Occipital lobe (tissue), 1 donor: ENCODE measurements at regions not wholly inside any gene's neighbourhood (a gene's known extent, or its start where the extent isn't known, plus 50 kb on each side); places are given as distances from the start of the nearest gene placed in this dataset.

Experiments used
- DNase-seq: peaks from one replicate; lab custom pipeline; 2025; lab: John Stamatoyannopoulos, UW

DNA sequence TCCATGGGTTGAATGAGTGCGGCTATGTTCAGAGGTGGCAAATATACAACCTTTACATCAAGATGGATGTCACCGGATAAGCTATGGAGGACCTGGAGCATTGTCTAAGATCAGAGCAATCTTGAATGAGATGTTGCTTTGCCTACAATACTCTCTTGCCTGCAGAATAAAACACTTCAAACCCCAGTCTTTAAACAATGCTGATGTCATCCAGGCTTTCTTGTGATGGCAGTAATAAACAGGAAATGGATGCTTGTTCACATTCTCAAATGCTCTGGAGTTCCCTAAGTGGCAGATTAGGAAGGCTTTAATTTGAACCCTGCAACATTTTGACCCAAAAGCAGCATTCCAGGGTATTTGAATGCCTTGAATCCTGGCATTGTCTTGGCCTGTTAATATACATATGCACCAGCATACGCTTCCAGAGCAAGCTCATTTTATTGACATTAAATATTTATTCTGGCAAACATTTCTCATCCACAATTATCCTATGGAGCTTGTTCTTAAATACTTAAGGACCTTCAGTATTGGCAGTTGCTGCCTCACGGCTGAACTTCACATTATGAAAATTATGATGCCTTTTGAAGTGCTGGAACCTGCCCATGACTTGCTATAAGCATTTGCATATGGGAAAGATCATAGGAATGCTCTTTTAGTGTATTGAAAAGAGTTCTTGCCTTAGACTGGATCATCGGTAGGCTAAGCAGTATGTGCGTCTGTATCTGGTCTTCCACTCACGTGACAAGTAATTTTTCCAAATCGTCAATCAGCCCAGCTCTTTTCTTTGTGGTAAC is 422.7 kb downstream of the SIPA1L2 start:
- DNase-seq, result no peak

DNA sequence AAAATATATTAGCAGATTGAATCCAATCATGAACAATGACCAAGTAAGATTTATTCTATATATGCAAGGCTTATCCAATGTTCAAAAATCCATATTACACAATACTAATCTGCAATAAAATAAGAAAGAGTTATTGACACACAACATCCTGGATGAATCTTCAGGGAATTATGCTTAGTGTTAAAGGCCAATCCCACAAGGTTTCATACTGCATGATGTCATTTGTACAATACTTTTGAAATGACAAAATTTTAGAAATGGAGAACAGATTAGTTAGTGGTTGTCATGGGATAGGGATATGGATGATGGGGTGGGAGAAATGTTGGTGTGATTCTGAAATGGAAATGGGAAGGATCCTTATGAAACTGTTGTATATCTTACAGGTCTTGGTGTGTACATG is 425.7 kb downstream of the SIPA1L2 start:
- no peak for DNase-seq

DNA sequence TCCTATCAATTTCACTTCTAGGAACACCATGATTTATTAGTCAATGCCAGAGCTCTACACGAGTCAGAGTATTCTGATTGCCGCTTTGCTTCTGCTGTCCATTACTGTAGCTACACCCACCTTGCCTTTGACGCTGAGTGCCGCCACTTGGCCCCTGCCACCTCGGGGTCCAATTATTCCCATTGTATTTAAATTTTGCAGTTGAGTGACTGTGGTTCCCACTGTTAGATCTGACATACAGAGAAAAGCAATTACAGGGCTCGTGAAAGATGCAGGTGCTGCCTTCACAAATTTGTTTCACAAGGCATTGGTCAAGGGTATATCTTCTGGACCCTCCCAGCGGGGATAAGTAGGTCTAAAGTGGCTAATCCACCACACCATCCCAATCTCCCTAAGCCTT is 428.9 kb downstream of the SIPA1L2 start:
- DNase-seq, result no peak

DNA sequence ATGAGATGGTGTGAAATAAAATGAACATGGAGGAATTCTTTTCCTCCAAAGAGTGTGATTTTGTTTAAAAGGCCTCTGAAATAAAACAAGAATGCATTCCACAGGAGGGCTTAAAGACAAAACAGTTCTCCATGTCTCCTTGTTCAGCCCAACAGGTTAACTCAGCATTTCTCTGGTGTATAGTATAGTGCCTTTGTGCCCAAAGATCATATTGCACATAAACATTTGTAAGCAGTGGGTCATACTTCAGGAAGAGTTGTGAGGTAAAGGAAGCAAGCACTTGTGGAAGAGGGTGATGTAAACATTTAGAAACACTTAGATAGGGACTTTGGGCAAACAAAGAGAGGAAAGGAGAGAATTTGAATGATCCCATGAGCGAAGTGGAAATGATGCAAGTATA is 433.9 kb downstream of the SIPA1L2 start:
- no peak for DNase-seq

DNA sequence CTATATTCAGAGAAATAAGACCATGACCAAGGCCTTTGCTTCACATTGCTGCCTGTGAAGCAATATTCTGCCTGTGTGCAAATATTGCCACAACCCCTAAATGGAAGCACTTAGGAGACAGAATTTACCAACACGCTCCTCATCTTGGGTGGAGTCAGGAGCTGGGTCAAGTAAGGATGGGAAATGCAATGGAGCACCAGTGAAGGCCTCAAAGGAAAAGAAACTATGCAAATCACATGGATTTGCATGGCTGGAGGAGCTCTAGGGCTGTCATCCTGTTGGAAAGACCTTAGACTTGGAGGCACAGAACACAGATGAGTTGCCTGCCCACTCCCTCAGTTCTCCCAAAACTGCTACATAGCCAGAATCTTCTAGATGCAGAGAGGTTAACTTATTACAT is 435.5 kb downstream of the SIPA1L2 start:
- DNase-seq, result no peak

DNA sequence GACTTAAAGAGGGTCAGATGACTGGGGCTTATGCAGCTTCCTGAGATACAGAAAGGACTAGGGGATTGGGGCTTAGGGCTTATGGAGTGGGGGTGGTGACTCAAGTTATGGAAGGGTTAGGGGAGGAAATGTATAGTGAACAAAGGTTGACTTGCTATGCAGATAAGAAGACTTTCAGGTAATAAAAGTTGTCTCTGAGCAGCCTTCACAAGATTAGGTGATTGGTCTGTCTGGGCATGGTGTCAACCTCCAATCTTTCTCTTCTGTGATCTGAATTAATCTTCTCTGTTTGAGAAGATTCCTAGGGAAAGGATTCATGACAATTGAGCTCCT is 436.5 kb downstream of the SIPA1L2 start:
- DNase-seq, result no peak

DNA sequence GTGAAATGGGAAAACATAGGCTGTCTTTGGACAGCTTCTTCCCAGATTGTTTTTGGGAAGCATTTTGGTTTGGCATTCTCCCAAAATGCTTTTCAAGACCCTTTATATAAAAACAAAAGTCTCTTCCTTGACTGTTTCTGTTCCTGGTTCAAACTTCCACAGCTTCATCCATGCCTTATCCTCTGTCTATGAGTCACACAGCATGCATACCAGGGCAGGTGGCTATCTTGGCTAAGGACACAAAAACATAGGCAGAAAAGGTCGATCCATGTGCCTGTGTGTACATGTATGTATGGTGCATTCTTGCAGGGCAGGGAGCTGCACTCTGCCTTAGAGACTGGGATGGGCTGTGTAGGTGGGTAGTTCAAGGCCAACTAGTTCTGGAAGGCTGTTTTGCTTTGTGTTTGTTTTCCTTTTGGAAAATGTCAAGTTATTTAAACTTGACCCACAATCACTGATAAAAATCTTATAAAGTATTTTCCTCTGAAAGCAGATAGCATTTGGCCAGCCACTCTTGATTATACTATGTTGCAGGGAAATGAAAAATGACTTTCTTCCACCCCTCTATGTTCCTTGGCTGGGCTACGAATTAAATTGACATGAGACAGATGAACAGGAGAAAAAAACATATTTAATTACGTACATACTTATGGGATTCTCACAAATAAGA is 437.0 kb downstream of the SIPA1L2 start:
- DNase-seq, result no peak

DNA sequence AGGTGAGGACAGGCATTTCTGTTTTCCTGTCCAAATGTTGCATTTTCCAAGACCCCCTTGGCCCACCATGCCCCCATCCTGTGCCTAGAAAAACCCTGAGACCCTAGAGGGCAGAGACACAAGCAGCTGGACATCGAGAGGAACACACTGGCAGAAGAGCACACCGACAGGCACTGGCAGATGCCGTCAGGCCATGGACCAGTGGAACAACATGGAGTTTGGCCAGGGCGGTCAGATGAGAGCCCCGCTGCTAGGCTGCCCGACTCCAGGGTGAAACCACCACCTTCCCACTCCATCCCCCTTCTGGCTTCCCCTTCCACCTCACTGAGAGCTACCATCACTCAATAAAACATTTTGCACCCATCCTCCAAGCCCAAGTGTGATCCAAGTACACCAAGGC is 438.4 kb downstream of the SIPA1L2 start:
- DNase-seq, result no peak

DNA sequence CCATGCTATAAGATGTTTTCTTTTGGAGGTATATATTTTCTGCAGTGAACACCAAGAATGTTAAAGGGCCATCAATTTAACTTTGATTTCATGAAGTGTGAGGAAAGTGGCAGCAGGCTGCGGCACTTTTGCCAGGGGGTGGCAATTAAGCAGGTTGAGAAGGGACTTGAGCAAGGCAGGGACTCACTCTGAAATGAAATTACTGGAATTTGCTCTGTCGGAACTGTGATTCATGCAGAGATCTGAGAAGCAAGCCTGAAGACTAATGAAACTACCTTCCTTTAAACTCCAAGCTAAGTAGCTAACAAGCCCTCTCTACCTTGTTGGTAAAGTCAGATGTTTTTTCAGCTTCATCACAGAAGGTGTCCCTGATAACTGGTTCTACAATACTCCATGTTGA is 441.6 kb downstream of the SIPA1L2 start:
- DNase-seq, result no peak

DNA sequence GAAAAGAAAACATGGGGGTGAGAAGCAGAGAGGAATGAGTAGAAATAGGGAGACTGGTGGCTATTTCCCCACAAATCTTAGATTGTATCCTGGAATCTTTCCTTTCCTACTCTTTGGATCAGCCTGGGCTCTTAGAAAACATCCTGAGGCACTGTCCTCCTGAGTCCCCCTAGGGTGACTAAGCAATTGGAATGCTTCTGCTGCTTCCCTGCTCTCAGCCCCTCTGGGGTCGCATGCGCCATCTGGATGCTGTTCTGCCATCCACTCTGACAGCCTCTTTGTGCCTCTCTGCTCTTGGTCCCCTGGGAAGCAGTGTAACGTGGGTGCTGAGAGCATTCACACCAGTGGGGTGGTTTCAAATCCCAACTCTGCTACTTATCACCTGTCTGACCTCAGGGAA is 443.0 kb downstream of the SIPA1L2 start:
- DNase-seq, result no peak

DNA sequence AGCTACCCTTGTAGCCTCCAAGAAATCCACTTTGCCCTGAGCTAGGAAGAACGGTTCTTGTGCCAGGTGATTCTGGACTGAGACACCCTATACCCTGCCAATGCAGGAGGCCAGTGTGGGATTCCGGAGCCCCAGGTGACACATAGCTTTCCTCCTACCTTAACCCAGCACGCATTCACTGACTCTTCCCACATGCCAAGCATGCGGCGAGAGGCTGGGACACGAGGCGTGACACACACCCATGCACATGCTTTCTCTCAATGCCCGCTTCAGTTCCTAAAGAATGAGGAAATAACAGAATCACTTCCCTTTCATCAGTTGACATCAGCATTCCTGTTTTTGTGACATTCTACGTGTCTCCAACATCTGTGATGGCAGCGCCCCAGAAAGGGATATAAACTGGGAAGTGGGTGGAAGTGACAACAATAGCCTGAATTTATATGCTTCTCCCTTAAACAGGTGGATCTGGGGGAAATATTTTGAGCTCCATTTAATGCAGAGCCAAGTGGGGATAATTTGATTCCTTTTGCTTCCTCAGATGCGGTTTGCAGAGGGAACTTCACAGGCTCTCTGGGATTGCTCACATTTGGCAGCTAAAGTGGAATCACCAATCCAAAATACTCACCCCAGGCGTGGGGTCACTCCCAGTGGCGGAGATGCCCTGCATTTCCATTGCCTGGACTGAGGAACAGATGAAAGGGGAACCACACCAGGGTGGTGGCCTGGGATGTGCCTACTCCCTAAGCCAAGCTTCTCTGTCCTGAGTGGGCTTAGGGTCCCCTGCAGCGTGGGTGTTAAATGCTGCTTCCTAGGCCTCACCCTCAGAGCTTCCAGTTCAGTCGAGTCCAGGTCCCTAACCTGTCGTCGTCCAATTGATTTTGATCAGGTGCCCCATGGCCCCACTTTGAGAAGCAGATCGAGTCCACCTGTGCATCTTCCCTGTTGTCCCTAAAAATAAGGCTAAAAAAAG is 445.1 kb downstream of the SIPA1L2 start:
- DNase-seq, result no peak

DNA sequence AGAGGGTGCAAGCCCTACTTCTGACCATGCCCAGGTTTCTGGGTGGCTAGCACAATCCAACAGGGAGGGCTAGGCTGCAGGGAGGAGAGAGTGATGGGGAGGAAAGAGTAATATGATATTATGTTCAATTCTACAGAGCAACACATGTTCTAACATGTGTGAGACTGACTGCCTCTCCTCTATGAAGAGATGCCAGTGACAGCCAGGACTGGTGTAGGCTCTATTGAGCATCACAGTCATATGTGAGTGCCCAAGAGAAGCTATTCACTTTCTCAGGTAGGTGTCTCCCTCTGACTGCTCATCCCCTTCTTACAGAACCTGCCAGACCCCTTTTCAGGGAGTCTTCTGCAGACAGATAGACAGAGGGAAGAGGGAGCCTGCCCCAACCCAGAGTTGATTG is 446.1 kb downstream of the SIPA1L2 start:
- DNase-seq, result no peak

DNA sequence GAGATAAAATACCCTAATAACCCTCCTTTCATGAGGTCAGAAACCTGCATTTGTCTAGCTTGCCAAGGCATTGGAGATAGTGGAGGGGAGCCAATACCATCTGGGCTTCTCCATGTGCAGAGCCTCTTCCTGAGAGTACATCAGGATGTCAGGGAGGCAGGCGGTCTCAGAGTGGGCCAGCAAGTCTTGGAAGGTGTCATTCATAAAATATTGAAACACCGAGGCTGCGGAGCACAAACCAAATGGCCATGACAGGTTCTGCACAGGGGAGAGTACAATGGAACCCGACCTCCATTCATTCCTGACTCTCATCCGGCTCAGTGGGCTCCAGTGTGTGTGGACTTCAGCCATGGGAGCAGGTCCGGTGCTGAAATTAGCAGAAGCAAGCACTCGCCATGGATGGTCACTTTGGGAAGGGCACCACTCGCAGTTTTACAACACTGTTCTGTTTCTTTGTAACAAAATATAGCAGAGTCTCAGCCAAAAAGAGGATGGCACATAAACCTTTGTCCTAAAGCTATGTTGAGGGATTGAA is 446.6 kb downstream of the SIPA1L2 start:
- DNase-seq, result no peak

DNA sequence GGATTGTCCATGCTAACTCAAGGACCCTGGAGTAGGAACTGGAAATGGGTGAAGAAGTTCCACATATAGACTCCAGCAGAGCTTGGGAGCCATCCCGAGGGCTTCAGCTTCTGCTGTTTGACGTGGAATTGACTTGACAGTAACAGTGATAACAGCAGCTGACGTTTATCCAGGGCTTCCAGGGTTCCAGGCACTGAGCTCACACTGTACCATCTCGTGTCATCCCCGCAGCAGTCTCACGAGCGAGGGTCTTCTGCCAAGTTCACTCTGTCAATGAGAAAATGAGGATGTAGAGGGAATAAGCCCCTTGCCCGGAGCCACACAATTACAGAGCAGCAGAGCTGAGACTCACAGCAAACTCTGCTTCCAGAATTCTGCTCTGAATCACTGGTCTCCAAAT is 447.7 kb downstream of the SIPA1L2 start:
- no peak for DNase-seq

DNA sequence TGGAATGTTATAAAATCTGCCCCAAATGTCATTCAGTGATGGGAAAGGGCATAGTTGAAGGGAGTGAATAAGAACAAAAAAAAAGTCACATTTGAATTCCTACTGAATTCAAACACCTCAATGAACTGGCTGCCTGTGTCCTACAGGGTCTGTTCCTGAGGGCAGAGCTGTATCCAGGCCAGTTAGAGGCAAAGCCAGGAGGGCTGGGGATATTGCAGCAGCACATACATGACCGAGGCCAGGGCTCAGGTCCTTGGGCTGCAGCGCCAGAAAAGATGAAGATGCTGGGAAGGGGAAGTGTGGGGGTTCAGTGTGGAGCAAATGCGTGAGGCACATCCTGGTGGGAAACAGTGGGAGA is 449.2 kb downstream of the SIPA1L2 start:
- no peak for DNase-seq

DNA sequence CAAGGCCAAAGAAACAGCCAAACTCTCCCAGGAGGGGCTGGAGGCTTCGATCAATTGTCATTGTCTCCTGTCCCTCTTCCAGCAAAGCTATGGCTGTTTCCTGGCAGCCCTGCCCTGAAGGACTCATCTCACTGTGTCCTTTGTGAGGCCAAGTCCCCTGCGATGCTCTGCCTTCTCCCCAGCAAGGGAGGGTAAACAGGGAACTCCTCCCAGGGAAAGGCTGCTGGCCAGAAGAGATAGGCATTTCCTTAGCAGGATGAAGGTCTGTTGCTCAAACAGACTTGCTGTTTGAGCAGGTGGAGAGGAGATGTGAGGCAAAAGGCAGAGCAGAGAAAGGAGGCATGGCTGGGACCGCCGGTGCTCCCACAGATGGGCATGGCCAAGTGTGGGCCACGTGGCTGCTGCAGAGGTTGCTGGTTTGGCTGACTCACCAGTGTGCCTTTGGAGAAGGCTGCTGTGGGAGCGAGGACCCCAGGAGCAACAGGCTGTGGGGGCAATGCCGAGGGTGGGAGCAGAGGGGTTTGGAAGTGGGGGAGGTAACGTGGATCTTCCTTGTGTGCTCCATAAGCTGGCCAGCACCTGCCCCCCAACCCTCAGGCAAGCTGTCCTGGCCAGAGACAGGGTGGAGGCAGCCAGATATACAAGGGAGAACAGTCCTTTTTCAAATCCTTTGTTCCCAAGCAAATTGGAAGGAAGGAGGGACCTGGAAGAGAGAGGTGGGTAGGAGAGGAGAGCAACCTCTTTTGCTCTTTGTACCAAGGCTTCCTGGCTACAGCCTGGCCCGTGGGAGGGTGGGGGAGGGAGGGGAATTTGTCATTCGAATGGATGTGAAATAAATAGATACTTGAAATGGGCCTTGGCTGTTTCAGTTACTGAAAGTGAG is 449.8 kb downstream of the SIPA1L2 start:
- no peak for DNase-seq

DNA sequence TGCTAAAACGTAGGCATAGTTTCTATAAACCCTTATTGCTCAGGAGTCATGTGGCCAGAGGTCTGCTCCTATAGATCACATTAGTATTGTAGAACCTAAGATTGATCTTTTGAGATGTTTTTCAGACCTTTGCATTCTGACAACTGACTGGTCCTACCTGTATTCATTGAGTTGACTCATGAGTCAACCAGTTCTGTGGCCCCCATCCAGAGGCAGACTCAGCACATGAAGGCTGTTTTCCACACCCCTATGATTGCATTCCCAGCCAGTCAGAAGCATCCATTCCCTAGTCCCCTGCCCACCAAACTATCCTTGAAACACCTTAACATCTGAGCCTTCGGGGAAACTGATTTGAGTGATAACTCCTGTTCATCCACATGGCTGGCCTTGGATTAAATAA is 451.7 kb downstream of the SIPA1L2 start:
- no peak for DNase-seq

DNA sequence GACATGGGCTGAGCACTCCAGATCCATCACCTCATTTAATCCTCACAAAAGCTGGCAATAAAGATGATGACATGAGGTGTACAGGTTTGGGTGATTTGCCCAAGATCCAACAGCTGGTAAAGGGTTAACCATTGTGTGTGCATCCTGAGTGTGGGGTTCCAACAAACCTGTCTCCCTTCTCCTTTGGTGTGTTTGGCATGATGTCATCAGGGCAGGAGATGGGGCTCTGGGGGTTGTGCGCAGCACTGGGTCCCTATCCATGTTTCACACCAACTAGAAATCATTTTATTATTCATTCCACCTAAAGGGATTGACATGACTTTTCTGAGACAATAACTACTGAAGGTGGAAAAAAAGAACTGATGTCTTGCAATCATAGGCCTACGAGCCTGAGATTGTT is 452.5 kb downstream of the SIPA1L2 start:
- no peak for DNase-seq

DNA sequence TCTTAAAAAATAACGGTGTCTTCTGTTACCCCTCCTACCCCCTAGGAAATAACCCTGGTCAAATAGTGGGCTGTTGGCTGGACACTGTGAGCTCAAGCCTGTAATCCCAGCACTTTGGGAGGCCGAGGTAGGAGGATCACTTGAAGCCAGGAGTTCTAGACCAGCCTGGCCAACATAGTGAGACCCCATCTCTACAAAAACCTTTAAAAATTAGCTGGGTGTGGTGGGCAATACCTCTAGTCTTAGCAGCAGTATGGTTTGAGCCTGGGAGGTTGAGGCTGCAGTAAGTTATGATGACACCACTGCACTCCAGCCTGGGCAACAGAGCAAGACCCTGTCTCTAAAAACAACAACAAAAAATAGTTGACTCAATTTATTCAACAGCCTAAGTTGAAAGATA is 453.7 kb downstream of the SIPA1L2 start:
- DNase-seq, result no peak

DNA sequence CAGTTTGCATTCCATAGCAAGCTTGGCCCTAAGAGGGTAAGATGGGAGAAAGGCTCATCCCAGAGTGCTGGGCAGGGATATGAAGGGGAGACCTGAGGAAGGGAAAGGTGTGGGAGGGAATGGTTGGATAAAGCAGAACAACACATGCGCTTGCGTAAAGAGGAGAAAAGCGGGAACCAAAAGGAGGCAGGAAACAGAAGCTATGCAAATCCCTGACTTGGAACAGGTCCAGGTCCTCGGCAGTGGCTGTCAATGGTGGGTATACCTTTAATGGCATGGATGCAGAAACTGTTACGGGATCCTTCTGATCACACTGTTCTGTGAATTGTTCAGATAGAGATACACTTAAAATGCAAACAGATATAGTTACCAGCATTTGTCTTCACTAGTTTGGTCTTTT is 455.6 kb downstream of the SIPA1L2 start:
- no peak for DNase-seq

DNA sequence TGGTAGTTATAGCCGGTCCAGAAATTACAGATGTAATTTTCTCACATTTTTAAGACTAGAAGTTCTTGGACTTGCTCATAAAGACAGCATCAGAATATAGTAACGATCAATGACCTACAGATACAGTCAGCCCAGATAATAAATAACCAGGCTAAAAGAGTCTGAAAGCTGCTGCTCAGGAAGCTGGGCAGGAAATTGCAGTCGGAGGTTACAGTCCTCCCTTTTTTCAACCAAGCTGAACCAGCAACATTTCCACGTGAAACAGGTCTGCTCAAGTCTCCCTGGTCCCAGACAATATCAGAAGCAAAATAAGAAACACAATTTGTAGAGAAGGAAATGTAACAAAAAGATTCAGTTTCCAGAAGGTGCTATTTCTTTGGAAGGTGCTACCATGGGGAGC is 457.4 kb downstream of the SIPA1L2 start:
- no peak for DNase-seq
